Cardiac fibroblast (primary cell): ENCODE measurements at regions not wholly inside any gene's neighbourhood (a gene's known extent, or its start where the extent isn't known, plus 50 kb on each side); places are given as distances from the start of the nearest gene placed in this dataset.
A peak's percentile ranks its signal among the peaks of the same experiment; 100 is the strongest.

Source experiments
- DNase-seq, 2 donors: peaks; one replicate each; pipeline versions ENCODE4 v3.0.0 to v3.0.0-alpha.2; 2010; ENCODE audit warnings: low read depth in 2 of 2
- H3K4me3 ChIP-seq, 2 donors: replicated peaks in 1 of 2; 1 replicate in 1 of 2; 2 replicates in 1 of 2; pipeline ENCODE4 v1.5.1; 2011; ENCODE audit warnings: low read depth in 2 of 2, low read length in 2 of 2, mild to moderate bottlenecking in 2 of 2, moderate library complexity in 1 of 2
- CTCF ChIP-seq: IDR thresholded peaks from one replicate; pipeline ENCODE4 v1.5.1; 2011; ENCODE audit warnings: low read depth, mild to moderate bottlenecking, low read length, inconsistent platforms

- DNase-seq: peak in 1 of 2 donors; percentile 2
- H3K4me3 ChIP-seq: no peak overlapping the region
- TF ChIP-seq CTCF: no peak
Measured at GRCh38 chr9:3136686-3137346, 292.9 kb upstream of the PUM3 start.

DNA sequence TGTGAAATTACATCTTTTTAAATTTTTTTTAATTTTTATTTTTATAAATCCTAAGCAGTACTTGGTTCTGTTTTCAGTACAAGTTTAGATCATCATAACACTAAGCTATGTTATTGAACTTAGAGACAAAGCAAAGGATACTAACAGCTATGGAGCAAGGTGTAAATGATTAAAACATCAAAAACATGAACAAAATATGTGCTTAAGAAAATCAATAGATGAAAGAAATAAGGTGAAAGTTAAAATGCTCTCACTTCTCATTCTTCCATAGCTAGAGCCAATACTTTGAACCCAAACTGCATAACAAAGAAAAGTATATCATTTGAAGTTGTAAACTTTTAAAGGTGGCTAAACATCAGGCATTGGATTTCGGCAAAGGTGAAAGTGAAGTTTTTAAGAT lies 292.3 kb upstream of the PUM3 start:
- H3K4me3 ChIP-seq: no peak overlapping the region
- no peak for DNase-seq
- no peak for TF ChIP-seq CTCF

- no peak overlapping the region for H3K4me3 ChIP-seq
- no peak for DNase-seq
- TF ChIP-seq CTCF: no peak
Measured at GRCh38 chr9:3127564-3127963, 283.7 kb upstream of the PUM3 start.

DNA sequence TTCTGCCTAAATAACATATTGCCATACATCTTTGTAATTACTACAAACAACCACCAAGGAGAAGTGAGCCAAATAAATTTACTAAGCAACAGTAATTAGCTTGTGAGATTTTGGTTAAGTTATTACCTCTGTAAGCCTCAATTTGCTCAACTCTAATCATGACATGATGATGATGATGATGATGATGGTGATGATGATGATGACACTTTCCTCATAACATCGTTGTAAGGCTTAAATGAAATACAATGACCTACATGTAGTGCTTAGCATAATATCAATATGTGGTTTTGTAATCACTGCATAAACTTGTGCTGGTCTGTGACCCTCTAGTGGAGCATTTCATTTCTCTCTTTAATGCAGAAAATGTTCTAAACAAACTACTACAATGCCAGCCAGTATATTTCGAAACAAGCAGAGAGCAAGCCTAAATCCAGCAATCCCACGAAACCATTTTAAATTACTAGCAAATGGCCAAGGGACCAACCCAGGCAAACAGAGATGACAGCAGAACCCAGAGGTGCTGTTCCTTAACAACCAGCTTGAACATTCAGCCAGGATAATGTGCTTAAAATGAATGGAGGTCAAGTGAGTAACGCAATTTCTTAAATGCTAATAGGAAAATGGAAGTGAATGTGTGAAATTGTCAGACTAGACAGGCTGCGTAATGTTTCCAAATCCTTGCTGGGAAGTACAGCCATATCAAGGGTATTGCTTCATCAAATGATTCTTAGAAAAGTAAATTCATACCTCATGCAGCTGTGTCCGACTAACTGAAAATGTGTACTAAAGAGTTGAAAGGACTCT lies 281.9 kb upstream of the PUM3 start:
- TF ChIP-seq CTCF: no peak
- DNase-seq: no peak

DNA sequence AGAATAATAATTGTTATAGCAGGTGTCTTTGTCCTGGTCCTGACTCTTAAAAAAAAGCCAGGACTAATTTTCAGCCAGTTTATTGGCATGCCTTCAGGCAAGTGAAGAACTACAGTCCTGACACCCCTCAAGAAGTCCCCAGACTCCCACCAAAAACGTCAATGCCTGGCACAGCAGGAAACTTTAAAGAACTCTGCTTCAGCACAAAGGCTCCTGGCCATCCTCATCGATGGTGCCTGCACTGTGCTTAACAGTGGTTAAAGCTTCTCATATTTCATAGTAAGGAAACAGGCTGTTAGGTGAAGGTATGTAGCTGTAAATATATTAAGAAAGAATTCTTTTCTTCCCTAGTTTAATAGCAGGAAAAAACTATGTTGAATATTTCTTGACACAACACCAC lies 280.1 kb upstream of the PUM3 start:
- H3K4me3 ChIP-seq: no peak overlapping the region
- no peak for TF ChIP-seq CTCF
- DNase-seq: no peak

More for the DNA sequence above, 281.9 kb upstream of the PUM3 start:
- H3K4me3 ChIP-seq: no peak overlapping the region

GRCh38 chr9:3118081-3118480 lies 274.2 kb upstream of the PUM3 start:
- no peak for TF ChIP-seq CTCF
- H3K4me3 ChIP-seq: no peak overlapping the region
- DNase-seq: no peak

DNA sequence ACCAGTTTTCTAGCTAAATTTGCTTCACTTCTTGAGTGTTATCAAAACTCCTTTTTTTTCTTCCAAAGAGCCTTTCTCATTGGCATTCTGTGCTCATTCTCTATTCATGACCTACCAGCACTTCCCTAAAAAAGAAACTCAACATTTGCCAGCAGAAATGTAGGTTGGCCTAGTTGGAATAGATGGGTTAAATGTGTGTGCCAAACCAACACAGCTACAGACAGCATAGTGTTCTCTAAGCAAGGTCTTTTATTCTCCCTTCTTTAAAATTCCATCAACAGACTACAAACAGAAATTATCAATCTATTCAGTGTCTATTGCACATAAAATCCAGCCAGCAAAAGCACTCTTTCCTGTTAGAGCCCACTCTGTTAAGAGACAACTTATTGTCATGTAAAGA lies 255.8 kb upstream of the PUM3 start:
- DNase-seq: no peak
- H3K4me3 ChIP-seq: no peak overlapping the region
- no peak for TF ChIP-seq CTCF
